ENCODE measurements at regions not wholly inside any gene's neighbourhood (a gene's known extent, or its start where the extent isn't known, plus 50 kb on each side); places are given as distances from the start of the nearest gene placed in this dataset.

DNA sequence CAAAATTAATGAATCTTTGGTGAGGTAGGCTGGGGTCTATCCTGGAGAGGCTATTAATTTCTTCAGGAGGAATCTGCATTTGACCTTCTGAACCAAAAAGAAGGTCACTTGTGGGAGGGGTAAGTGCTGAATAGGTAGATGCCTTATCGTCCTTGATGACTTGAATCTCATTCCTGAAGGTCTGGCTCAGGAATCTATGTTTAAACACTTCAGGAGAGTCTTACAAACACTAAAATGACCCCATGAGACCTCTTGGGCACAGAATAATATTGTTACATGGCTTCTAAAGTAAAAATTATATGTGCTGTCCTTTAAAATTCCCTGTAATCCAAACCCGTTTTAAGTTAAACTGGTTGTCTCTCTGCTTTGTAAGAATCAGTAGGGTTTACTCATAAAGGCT is 55.0 kb upstream of the FGGY start:
- Histone ChIP-seq H3K27me3 (ENCODE audit: control insufficient read depth, insufficient read depth, low read length) (no peaks in the 10 kb centered on the region), H3K36me3 (ENCODE audit: control insufficient read depth, insufficient read depth, low read length) (no peaks in the 10 kb centered on the region), H3K4me3 (ENCODE audit: low read length) (no peak overlapping the region), H3K9ac (ENCODE audit: low read length) (no peak overlapping the region), H3K4me1 (ENCODE audit: control insufficient read depth, insufficient read depth, low read length) (no peaks in the 10 kb centered on the region), H3K27ac (ENCODE audit: low read depth, low read length) (no peak overlapping the region)

- Histone ChIP-seq H3K36me3 (ENCODE audit: control insufficient read depth, insufficient read depth, low read length) (no peaks in the 10 kb centered on the region), H3K9ac (ENCODE audit: low read length) (no peak overlapping the region), H3K27ac (ENCODE audit: low read depth, low read length) (no peak overlapping the region), H3K4me3 (ENCODE audit: low read length) (no peak overlapping the region), H3K4me1 (ENCODE audit: control insufficient read depth, insufficient read depth, low read length) (no peaks in the 10 kb centered on the region), H3K27me3 (ENCODE audit: control insufficient read depth, insufficient read depth, low read length) (no peaks in the 10 kb centered on the region)
These were observed 54.5 kb upstream of the FGGY start for GRCh38 chr1:59242370-59242769.

DNA sequence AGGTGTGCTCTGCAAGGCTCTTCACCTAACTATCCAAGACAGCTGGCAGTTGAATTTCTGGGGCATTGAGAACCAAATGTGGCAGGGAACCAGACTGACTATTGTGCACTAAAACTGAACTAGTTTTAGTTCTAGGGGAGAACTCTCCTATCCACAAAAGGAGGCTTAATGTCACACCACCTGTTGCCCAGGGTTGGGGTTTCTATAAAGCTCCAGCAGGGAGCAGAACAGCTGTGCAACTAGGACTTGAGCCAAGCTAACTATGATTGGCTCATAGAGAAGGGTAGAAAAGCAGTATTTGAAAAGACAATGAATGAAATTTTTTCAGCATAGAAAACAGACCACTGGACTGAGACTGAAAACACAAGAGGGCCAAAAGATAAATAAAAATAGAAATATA is 53.3 kb upstream of the FGGY start:
- no peaks in the 10 kb centered on the region for H3K4me1 ChIP-seq (ENCODE audit: control insufficient read depth, insufficient read depth, low read length)
- no peaks in the 10 kb centered on the region for H3K27me3 ChIP-seq (ENCODE audit: control insufficient read depth, insufficient read depth, low read length)

DNA sequence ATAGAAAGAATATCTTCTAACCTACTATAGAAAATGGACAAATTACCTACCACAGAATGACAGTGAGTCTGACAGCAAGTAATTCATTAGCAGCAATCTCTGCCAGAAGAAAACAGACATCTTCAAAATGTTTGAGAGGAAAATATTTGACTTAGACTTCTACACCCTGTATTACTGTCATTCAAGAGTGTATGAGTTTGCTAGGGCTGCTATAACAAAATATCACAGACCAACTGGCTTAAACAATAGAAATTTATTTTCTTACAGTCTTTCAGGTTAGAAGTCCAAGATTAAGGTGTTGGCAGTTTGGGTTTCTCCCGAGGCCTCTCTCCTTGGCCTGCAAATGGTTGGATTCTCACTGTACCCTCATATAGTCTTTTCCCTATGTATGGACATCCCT is 52.9 kb upstream of the FGGY start:
- H3K4me1 ChIP-seq (ENCODE audit: control insufficient read depth, insufficient read depth, low read length): no peaks in the 10 kb centered on the region
- no peak overlapping the region for H3K9ac ChIP-seq (ENCODE audit: low read length)
- no peaks in the 10 kb centered on the region for H3K36me3 ChIP-seq (ENCODE audit: control insufficient read depth, insufficient read depth, low read length)
- no peak overlapping the region for H3K27ac ChIP-seq (ENCODE audit: low read depth, low read length)
- H3K4me3 ChIP-seq (ENCODE audit: low read length): no peak overlapping the region
- H3K27me3 ChIP-seq (ENCODE audit: control insufficient read depth, insufficient read depth, low read length): no peaks in the 10 kb centered on the region

More for the DNA sequence above, 53.3 kb upstream of the FGGY start:
- no peak overlapping the region for H3K4me3 ChIP-seq (ENCODE audit: low read length)
- no peak overlapping the region for H3K27ac ChIP-seq (ENCODE audit: low read depth, low read length)
- H3K36me3 ChIP-seq (ENCODE audit: control insufficient read depth, insufficient read depth, low read length): no peaks in the 10 kb centered on the region
- no peak overlapping the region for H3K9ac ChIP-seq (ENCODE audit: low read length)

DNA sequence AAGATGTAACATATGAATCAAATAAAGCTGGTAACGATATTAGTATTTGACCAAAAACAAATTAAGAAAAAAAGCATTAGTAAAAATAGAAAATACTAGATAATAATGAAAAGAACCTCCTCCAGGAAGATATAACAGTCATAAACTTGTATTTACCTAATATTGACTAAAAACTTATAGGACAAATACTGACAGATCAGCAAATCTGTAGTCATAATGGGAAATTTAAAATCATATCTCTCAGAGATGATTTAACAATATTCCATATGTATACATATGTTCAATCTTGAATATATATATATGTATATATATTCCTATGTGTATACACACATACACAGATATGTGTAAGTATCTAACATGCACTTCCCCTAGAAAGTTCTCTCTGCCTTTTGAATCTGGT is 52.0 kb upstream of the FGGY start:
- Histone ChIP-seq H3K27me3 (ENCODE audit: control insufficient read depth, insufficient read depth, low read length) (no peaks in the 10 kb centered on the region), H3K4me3 (ENCODE audit: low read length) (no peak overlapping the region), H3K36me3 (ENCODE audit: control insufficient read depth, insufficient read depth, low read length) (no peaks in the 10 kb centered on the region), H3K4me1 (ENCODE audit: control insufficient read depth, insufficient read depth, low read length) (no peaks in the 10 kb centered on the region), H3K9ac (ENCODE audit: low read length) (no peak overlapping the region), H3K27ac (ENCODE audit: low read depth, low read length) (no peak overlapping the region)
